Parathyroid adenoma (tissue), 2 donors: ENCODE measurements at regions not wholly inside any gene's neighbourhood (a gene's known extent, or its start where the extent isn't known, plus 50 kb on each side); places are given as distances from the start of the nearest gene placed in this dataset.

Source experiments
- H2AFZ ChIP-seq: fragments of 300-600 bp; sonication (generic); one replicate; pipeline ENCODE4 v1.7.0; 2017; ENCODE audit warnings: antibody characterized with exemption, mild to moderate bottlenecking
- H3K27ac ChIP-seq: fragments of 300-600 bp; sonication (generic); one replicate; pipeline ENCODE4 v1.7.0; 2017
- H3K27me3 ChIP-seq: fragments of 300-600 bp; sonication (generic); one replicate; pipeline ENCODE4 v1.7.0; 2017; ENCODE audit warnings: low read length; ENCODE audit not compliant: control insufficient read depth, insufficient read depth
- H3K36me3 ChIP-seq: fragments of 300-600 bp; sonication (generic); one replicate; pipeline ENCODE4 v1.7.0; 2017; ENCODE audit warnings: low read length; ENCODE audit not compliant: control insufficient read depth, insufficient read depth
- H3K4me1 ChIP-seq: fragments of 300-600 bp; sonication (generic); one replicate; pipeline ENCODE4 v1.7.0; 2017; ENCODE audit warnings: control low read depth
- H3K4me2 ChIP-seq: fragments of 300-600 bp; sonication (generic); one replicate; pipeline ENCODE4 v1.7.0; 2017; ENCODE audit warnings: low read length
- H3K4me3 ChIP-seq: fragments of 300-600 bp; sonication (generic); one replicate; pipeline ENCODE4 v1.7.0; 2017; ENCODE audit warnings: low read depth, low read length
- H3K79me2 ChIP-seq: fragments of 300-600 bp; sonication (generic); one replicate; pipeline ENCODE4 v1.7.0; 2017; ENCODE audit warnings: control low read depth
- H3K9ac ChIP-seq: fragments of 300-600 bp; sonication (generic); one replicate; pipeline ENCODE4 v1.7.0; 2017; ENCODE audit warnings: mild to moderate bottlenecking
- H3K9me3 ChIP-seq: fragments of 300-600 bp; sonication (generic); one replicate; pipeline ENCODE4 v1.7.0; 2017; ENCODE audit warnings: low read length; ENCODE audit not compliant: control insufficient read depth
- TF ChIP-seq, protein P1 (sequence below): fragments of 300-600 bp; sonication (generic); IDR thresholded peaks from one replicate; pipeline ENCODE4 v1.7.0; 2017; ENCODE audit warnings: antibody characterized with exemption, mild to moderate bottlenecking
- donor health status: primary hyperparathyroidism.

DNA sequence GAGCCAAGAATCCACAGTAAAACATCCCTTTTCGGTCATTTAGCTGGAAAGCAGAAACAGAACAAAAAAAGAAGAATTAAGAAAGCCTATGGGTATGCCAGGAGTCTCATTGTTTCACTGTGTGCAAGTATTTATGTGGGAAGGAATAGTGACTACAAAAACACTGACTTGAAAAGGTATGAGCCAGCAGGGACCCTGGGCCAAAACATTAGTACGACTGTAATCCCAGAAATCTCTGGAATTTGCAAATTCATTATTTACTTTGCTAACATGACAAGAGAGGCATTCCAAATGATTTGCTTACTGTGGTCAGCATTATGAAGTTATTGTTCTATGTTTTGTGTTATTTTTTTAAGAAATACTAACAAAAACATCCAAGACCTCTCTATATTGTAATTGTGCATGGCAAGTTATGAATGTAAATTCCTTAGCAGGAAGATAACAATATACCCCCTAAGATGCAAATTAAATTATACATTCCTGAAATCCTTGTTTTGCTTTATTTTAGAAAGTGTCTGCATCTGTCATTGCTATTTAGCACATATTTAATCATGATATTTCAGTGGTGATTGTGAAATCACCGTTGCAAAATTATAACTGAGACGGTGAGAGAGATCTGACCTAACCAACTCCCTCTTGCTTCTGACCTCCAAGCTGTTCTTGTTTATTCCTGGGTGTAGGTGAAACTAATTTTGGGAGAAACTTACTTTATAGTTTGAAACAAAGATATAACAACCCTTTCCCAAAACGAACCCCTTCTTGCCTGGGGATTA is 299.2 kb downstream of the ZPLD1 start:
- H3K4me2 ChIP-seq, result no peak overlapping the region
- H3K79me2 ChIP-seq, result no peaks in the 10 kb centered on the region
- no peaks in the 10 kb centered on the region for H3K4me1 ChIP-seq
- no peak overlapping the region for H3K9ac ChIP-seq
- TF ChIP-seq, protein P1, sequence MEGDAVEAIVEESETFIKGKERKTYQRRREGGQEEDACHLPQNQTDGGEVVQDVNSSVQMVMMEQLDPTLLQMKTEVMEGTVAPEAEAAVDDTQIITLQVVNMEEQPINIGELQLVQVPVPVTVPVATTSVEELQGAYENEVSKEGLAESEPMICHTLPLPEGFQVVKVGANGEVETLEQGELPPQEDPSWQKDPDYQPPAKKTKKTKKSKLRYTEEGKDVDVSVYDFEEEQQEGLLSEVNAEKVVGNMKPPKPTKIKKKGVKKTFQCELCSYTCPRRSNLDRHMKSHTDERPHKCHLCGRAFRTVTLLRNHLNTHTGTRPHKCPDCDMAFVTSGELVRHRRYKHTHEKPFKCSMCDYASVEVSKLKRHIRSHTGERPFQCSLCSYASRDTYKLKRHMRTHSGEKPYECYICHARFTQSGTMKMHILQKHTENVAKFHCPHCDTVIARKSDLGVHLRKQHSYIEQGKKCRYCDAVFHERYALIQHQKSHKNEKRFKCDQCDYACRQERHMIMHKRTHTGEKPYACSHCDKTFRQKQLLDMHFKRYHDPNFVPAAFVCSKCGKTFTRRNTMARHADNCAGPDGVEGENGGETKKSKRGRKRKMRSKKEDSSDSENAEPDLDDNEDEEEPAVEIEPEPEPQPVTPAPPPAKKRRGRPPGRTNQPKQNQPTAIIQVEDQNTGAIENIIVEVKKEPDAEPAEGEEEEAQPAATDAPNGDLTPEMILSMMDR, result no peak
- H3K9me3 ChIP-seq, result no peaks in the 10 kb centered on the region
- H3K27ac ChIP-seq, result no peak overlapping the region
- H3K4me3 ChIP-seq, result no peak overlapping the region
- no peaks in the 10 kb centered on the region for H3K36me3 ChIP-seq
- H3K27me3 ChIP-seq, result no peaks in the 10 kb centered on the region
- no peak overlapping the region for H2AFZ ChIP-seq

DNA sequence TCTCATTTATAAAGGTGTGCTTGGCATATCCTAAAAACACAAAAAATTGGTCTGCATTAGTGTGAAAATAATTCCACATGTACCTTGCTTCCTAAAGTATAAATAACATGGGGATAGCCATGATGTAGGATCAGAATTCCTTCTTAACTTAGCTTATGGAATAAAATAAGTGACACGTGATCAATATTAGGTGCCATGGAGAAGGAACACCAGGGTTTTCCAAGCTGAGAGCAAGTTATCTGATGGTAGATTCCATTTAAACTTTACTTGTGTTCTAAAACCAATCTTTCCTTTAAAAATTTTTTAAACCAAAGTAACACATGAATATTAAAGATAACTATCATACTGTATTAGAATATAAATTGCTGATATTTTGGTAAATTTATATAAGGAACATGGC is 300.5 kb downstream of the ZPLD1 start:
- H3K27me3 ChIP-seq, result no peaks in the 10 kb centered on the region
- no peaks in the 10 kb centered on the region for H3K36me3 ChIP-seq
- no peaks in the 10 kb centered on the region for H3K4me1 ChIP-seq
- no peak overlapping the region for H3K27ac ChIP-seq
- no peak overlapping the region for H2AFZ ChIP-seq
- no peaks in the 10 kb centered on the region for H3K79me2 ChIP-seq
- TF ChIP-seq, protein P1, result no peak
- no peak overlapping the region for H3K9ac ChIP-seq
- H3K4me3 ChIP-seq, result no peak overlapping the region
- H3K9me3 ChIP-seq, result no peaks in the 10 kb centered on the region
- H3K4me2 ChIP-seq, result no peak overlapping the region

DNA sequence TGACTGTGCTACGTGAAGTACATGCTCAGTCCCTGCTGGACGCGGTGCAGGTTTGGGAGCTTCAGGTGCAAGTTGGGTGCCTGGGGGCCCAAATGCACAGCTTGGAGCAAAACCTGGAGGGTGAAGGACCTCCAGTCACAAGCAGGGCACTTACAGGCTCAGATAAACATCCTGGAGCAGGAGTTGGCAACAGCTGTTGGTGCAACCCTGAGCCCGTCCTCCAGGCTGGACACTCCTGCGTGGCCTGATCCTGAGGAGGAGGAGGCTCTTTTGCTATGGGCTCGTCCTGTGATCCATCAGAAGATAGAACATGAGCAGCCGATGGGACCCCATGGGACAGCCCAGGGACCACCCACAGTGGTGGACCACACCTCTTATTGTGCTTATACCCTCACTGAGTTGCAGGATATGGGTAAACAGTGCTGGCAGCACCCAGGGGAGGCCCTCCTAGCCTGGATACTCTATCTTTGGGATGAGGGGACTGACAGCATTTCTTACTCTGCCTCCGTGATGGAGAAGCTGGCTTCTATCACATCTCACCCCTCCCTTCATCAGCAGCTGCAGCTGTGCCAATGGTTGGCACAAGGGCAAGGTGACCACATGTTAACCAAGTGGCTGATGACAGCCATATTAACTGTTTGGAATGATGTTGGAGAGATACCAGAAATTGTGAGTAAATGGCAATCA is 301.6 kb downstream of the ZPLD1 start:
- H3K4me2 ChIP-seq, result no peak overlapping the region
- H3K9me3 ChIP-seq, result no peaks in the 10 kb centered on the region
- H3K9ac ChIP-seq, result no peak overlapping the region
- TF ChIP-seq, protein P1, result no peak
- H3K4me1 ChIP-seq, result no peaks in the 10 kb centered on the region
- H3K27ac ChIP-seq, result no peak overlapping the region
- H3K79me2 ChIP-seq, result no peaks in the 10 kb centered on the region
- H3K36me3 ChIP-seq, result no peaks in the 10 kb centered on the region
- no peak overlapping the region for H2AFZ ChIP-seq
- no peak overlapping the region for H3K4me3 ChIP-seq
- H3K27me3 ChIP-seq, result no peaks in the 10 kb centered on the region

DNA sequence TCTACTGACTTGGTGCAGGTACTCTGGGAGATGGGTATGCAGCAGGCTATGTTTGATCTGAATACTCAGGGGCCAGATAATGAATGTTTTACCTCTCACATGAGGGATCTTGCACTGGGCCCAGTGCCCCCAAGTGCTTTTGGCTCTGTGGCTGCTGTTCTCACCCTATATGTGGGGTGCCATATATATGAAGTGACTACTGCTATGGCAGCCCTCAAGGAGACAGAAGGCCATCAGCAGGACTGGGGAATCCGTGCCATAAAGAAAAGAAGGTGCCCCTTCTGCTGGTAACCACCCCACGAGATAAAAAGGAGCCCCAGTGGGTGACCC is 302.1 kb downstream of the ZPLD1 start:
- TF ChIP-seq, protein P1, result no peak
- Histone ChIP-seq H3K9ac (no peak overlapping the region), H3K27me3 (no peaks in the 10 kb centered on the region), H3K4me1 (no peaks in the 10 kb centered on the region), H3K4me2 (no peak overlapping the region), H3K9me3 (no peaks in the 10 kb centered on the region), H2AFZ (no peak overlapping the region), H3K79me2 (no peaks in the 10 kb centered on the region), H3K36me3 (no peaks in the 10 kb centered on the region), H3K4me3 (no peak overlapping the region), H3K27ac (no peak overlapping the region)
